K562 (cell line): ENCODE measurements at regions not wholly inside any gene's neighbourhood (a gene's known extent, or its start where the extent isn't known, plus 50 kb on each side); places are given as distances from the start of the nearest gene placed in this dataset.

ENCODE experiments used
- ATAC-seq: fragments of 200-7000 bp; cut with Tn5 transposase; 3 replicates; pipeline ENCODE4 v1.9.1; 2020; ENCODE audit warnings: moderate library complexity
- BruUV-seq: library from RNA; stranded (reverse); fragments of 400-500 nt; replicated peaks from 2 replicates; lab custom pipeline; 2021; lab: Mats Ljungman, UMichigan
- CTCF ChIA-PET: fragments of 300-600 bp; formaldehyde crosslinking; extraction: SDS; loops from one replicate; lab custom pipeline; 2021; ENCODE audit warnings: low intra/inter-chr PET ratio; lab: Yijun Ruan, JAX
- POLR2A ChIA-PET: fragments of 300-600, 350-650 bp; sonication (Branson Sonifier 250); formaldehyde crosslinking; extraction: SDS; loops from one replicate; lab custom pipeline; 2021; ENCODE audit warnings: antibody characterized with exemption, inconsistent platforms; lab: Yijun Ruan, JAX
- DNase-seq, 4 experiments: peaks; one replicate each; pipeline versions ENCODE4 v3.0.0 to v3.0.0-alpha.2; 2011 to 2018; ENCODE audit warnings: low spot score in 3 of 4, mixed read lengths in 3 of 4; ENCODE audit errors: extremely low read depth in 1 of 4
- FAIRE-seq: peaks from 2 replicates; lab custom pipeline; 2011; peaks lifted over from hg19 to GRCh38; lab: Jason Lieb, UNC
- H2AFZ ChIP-seq: 2 replicates; pipeline ENCODE4 v1.6.0; 2011; ENCODE audit warnings: low read depth, low read length, control low read depth, inconsistent platforms
- H3K27ac ChIP-seq: fragments of 200-600 bp; 3 replicates; pipeline ENCODE4 v1.8.0; 2011; ENCODE audit warnings: low read depth, mild to moderate bottlenecking, control low read depth, inconsistent platforms, low read length, moderate library complexity, mixed read lengths; ENCODE audit errors: extremely low read depth
- H3K27me3 ChIP-seq, 2 experiments: fragments of 300-600 bp in 1 of 2; 2 replicates in 1 of 2; 3 replicates in 1 of 2; pipeline versions ENCODE4 v1.6.0 to v1.8.0; 2011; ENCODE audit warnings: inconsistent platforms in 2 of 2, low read length in 2 of 2, mild to moderate bottlenecking in 1 of 2, mixed read lengths in 1 of 2, moderate library complexity in 1 of 2; ENCODE audit not compliant: control insufficient read depth in 2 of 2, insufficient read depth in 2 of 2
- H3K36me3 ChIP-seq: fragments of 300-600 bp; 3 replicates; pipeline ENCODE4 v1.8.0; 2011; ENCODE audit warnings: mild to moderate bottlenecking, low read length, inconsistent platforms; ENCODE audit not compliant: control insufficient read depth, insufficient read depth
- H3K4me1 ChIP-seq, 2 experiments: fragments of 200-600 bp in 1 of 2; replicated peaks in 1 of 2; 2 replicates in 1 of 2; 3 replicates in 1 of 2; pipeline versions ENCODE4 v1.5.1 to v1.8.0; 2011; ENCODE audit warnings: inconsistent platforms in 2 of 2, low read length in 2 of 2, mild to moderate bottlenecking in 1 of 2, mixed read lengths in 1 of 2, moderate library complexity in 1 of 2; ENCODE audit not compliant: control insufficient read depth in 2 of 2, insufficient read depth in 2 of 2
- H3K4me2 ChIP-seq: 2 replicates; pipeline ENCODE4 v1.6.1; 2011; ENCODE audit warnings: low read length, control low read depth, inconsistent platforms, mixed read lengths; ENCODE audit not compliant: insufficient read depth
- H3K4me3 ChIP-seq: fragments of 200-600 bp; sonication (generic), shearing (Covaris generic); 2 replicates; pipeline ENCODE4 v1.5.1; 2016; ENCODE audit warnings: control low read depth, inconsistent platforms
- H3K79me2 ChIP-seq: fragments of 200-600 bp; 3 replicates; pipeline ENCODE4 v1.8.0; 2011; ENCODE audit warnings: low read length, inconsistent platforms; ENCODE audit not compliant: control insufficient read depth, insufficient read depth
- H3K9ac ChIP-seq, 2 experiments: 2 replicates each; pipeline versions ENCODE4 v1.6.0 to v1.6.1; 2011; ENCODE audit warnings: low read depth in 2 of 2, low read length in 2 of 2, control low read depth in 1 of 2, inconsistent platforms in 1 of 2, mild to moderate bottlenecking in 1 of 2, mixed read lengths in 1 of 2; ENCODE audit not compliant: insufficient read depth in 1 of 2
- H3K9me1 ChIP-seq: one replicate; pipeline ENCODE4 v1.6.0; 2011; ENCODE audit warnings: inconsistent platforms, mild to moderate bottlenecking, low read length, moderate library complexity; ENCODE audit not compliant: control insufficient read depth, insufficient read depth
- H3K9me3 ChIP-seq: replicated peaks from 2 replicates; pipeline ENCODE4 v1.5.1; 2011; ENCODE audit warnings: low read depth, low read length, inconsistent platforms; ENCODE audit not compliant: control insufficient read depth, insufficient read depth
- H4K20me1 ChIP-seq: replicated peaks from 2 replicates; pipeline ENCODE4 v1.6.1; 2011; ENCODE audit warnings: low read length, inconsistent platforms, mixed read lengths; ENCODE audit not compliant: control insufficient read depth, insufficient read depth
- ADNP ChIP-seq: fragments of 200-800 bp; sonication (Bioruptor generic); IDR thresholded peaks from 2 replicates; pipeline ENCODE4 v1.6.1; 2016; ENCODE audit warnings: missing genetic modification characterization, missing compliant biosample characterization
- ARID1B ChIP-seq: fragments of 450-650 bp; IDR thresholded peaks from 2 replicates; pipeline ENCODE4 v1.6.1; 2016; ENCODE audit warnings: antibody characterized with exemption, mild to moderate bottlenecking, inconsistent platforms
- CBFA2T2 ChIP-seq: fragments of 450-650 bp; conservative IDR thresholded peaks from 2 replicates; pipeline ENCODE4 v1.6.1; 2017; ENCODE audit warnings: mild to moderate bottlenecking
- CBFA2T3 ChIP-seq: fragments of 450-650 bp; IDR thresholded peaks from 2 replicates; pipeline ENCODE4 v1.6.1; 2017
- COPS2 ChIP-seq: fragments of 450-650 bp; conservative IDR thresholded peaks from 2 replicates; pipeline ENCODE4 v1.6.1; 2016; ENCODE audit warnings: mild to moderate bottlenecking, moderate library complexity
- DPF2 ChIP-seq: fragments of 450-650 bp; IDR thresholded peaks from 2 replicates; pipeline ENCODE4 v1.6.1; 2016
- EP300 ChIP-seq: IDR thresholded peaks from 2 replicates; pipeline ENCODE4 v1.6.1; 2012; ENCODE audit warnings: low read length, improper control_type of control experiment
- GATA2 ChIP-seq: sonication (generic); formaldehyde crosslinking; IDR thresholded peaks from 2 replicates; pipeline ENCODE4 v1.4.0; 2020; ENCODE audit warnings: mild to moderate bottlenecking, missing genetic modification reagents
- HIVEP1 ChIP-seq: fragments of 250-450 bp; sonication (Bioruptor Pico); IDR thresholded peaks from 2 replicates; pipeline ENCODE4 v1.4.0; 2020; ENCODE audit warnings: mild to moderate bottlenecking
- KDM1A ChIP-seq, 2 experiments: fragments of 450-650 bp; IDR thresholded peaks; 2 replicates each; pipeline ENCODE4 v1.6.1; 2016; ENCODE audit warnings: mild to moderate bottlenecking in 2 of 2
- MTA3 ChIP-seq: fragments of 450-650 bp; formaldehyde crosslinking; IDR thresholded peaks from 2 replicates; pipeline ENCODE4 v1.6.1; 2017; ENCODE audit warnings: mild to moderate bottlenecking, borderline replicate concordance
- NCOR1 ChIP-seq: fragments of 450-650 bp; IDR thresholded peaks from 2 replicates; pipeline ENCODE4 v1.6.1; 2016; ENCODE audit warnings: mild to moderate bottlenecking, moderate library complexity
- NFIC ChIP-seq: fragments of 450-650 bp; IDR thresholded peaks from 2 replicates; pipeline ENCODE4 v1.6.1; 2017; ENCODE audit warnings: mild to moderate bottlenecking, inconsistent platforms
- PCBP2 ChIP-seq: fragments of 200-400 bp; formaldehyde crosslinking; IDR thresholded peaks from 2 replicates; pipeline ENCODE4 v1.6.1; 2018; ENCODE audit warnings: low read length, low read depth, mild to moderate bottlenecking, moderate library complexity; ENCODE audit not compliant: poor library complexity, severe bottlenecking
- PHF21A ChIP-seq: fragments of 450-650 bp; IDR thresholded peaks from 2 replicates; pipeline ENCODE4 v1.6.1; 2017; ENCODE audit warnings: low read depth, borderline replicate concordance
- RCOR1 ChIP-seq, 2 experiments: IDR thresholded peaks; 2 replicates each; pipeline ENCODE4 v1.6.1; 2012; ENCODE audit warnings: low read depth in 2 of 2, low read length in 2 of 2, borderline replicate concordance in 1 of 2, improper control_type of control experiment in 1 of 2
- SMARCA4 ChIP-seq: fragments of 450-650 bp; IDR thresholded peaks from 2 replicates; pipeline ENCODE4 v1.6.1; 2016
- SMARCE1 ChIP-seq: fragments of 450-650 bp; IDR thresholded peaks from 2 replicates; pipeline ENCODE4 v1.7.1; 2016; ENCODE audit warnings: mild to moderate bottlenecking
- STAT5A ChIP-seq: IDR thresholded peaks from 2 replicates; pipeline ENCODE4 v1.6.1; 2012; ENCODE audit warnings: low read length, inconsistent platforms, borderline replicate concordance
- STAT5B ChIP-seq: fragments of 250-450 bp; sonication (Bioruptor Pico); IDR thresholded peaks from 2 replicates; pipeline ENCODE4 v1.8.0; 2021; ENCODE audit warnings: mild to moderate bottlenecking, inconsistent platforms
- TAL1 ChIP-seq: fragments of 450-650 bp; IDR thresholded peaks from 2 replicates; pipeline ENCODE4 v1.6.1; 2016; ENCODE audit warnings: mild to moderate bottlenecking
- TCF3 ChIP-seq: sonication (generic); formaldehyde crosslinking; IDR thresholded peaks from 2 replicates; pipeline ENCODE4 v1.4.0; 2020; ENCODE audit warnings: mild to moderate bottlenecking, missing genetic modification reagents
- TEAD4 ChIP-seq, 2 experiments: sonication (generic) in 1 of 2; formaldehyde crosslinking in 1 of 2; IDR thresholded peaks; 2 replicates each; pipeline versions ENCODE4 v1.6.1 to v1.8.0; 2012 to 2022; ENCODE audit warnings: borderline replicate concordance in 1 of 2, inconsistent platforms in 1 of 2, low read length in 1 of 2, mild to moderate bottlenecking in 1 of 2, missing genetic modification reagents in 1 of 2
- ZNF121 ChIP-seq: sonication (generic); formaldehyde crosslinking; conservative IDR thresholded peaks from 2 replicates; pipeline ENCODE4 v1.8.0; 2022; ENCODE audit warnings: missing genetic modification reagents
- ZSCAN32 ChIP-seq: fragments of 450-650 bp; formaldehyde crosslinking; IDR thresholded peaks from 2 replicates; pipeline ENCODE4 v1.4.0; 2020; ENCODE audit warnings: mild to moderate bottlenecking, moderate library complexity
- ZZZ3 ChIP-seq: fragments of 450-650 bp; IDR thresholded peaks from 2 replicates; pipeline ENCODE4 v1.6.1; 2016; ENCODE audit warnings: antibody characterized with exemption, mild to moderate bottlenecking, moderate library complexity
- WGBS: fragments of 100-300 bp; shearing (Covaris generic); methylation state at CpG from one replicate; pipeline ENCODE4 v1.1.6; 2016; ENCODE audit warnings: low coverage, mixed read lengths; ENCODE audit not compliant: insufficient coverage; ENCODE audit errors: missing lambda C conversion rate; 5-methylcytosine and 5-hydroxymethylcytosine counted together
- in situ Hi-C: fragments of 300-500 bp; cut with MboI; formaldehyde crosslinking; loops from 4 replicates; pipeline ENCODE4 v1.15.0; 2018; ENCODE audit warnings: inconsistent platforms, mixed read lengths
- intact Hi-C: fragments of 100-400 bp; cut with micrococcal nuclease; formaldehyde crosslinking; loops from 2 replicates; pipeline ENCODE4 v1.14.2; 2022

- Histone ChIP-seq H3K9me1 (no peaks in the 10 kb centered on the region), H3K4me1 (peaks cover 4 to 14% of the 10 kb centered on the region in 2 experiments; a peak in 3 of 5 replicates), H3K27me3 (no peaks in the 10 kb centered on the region), H3K9ac (no peak overlapping the region), H3K79me2 (0 out of 3 replicates have a peak, but pooled peaks cover 4% of the 10 kb centered on the region), H3K36me3 (peaks cover 12% of the 10 kb centered on the region), H3K4me3 (no peak overlapping the region), H3K4me2 (0 out of 2 replicates have a peak overlapping the region, but pooled peaks have one; percentile 11), H3K27ac (peak overlapping the region; percentile 32; the same call in 1 of the 3 replicates), H2AFZ (no peak overlapping the region), H3K9me3 (no peaks in the 10 kb centered on the region), H4K20me1 (no peaks in the 10 kb centered on the region)
- peak; percentile 82 for FAIRE-seq
- peak in 2 of 4 experiments; percentile 25 to 76 for DNase-seq
- in situ Hi-C loops (no loop called here), intact Hi-C loops (loop anchor here (2.0 kb wide), 1 partner anchor 43 kb away; no protein-coding TSS in a partner anchor)
- ATAC-seq, result peak; percentile 88
- ChIA-PET CTCF (no interaction called here), POLR2A (interaction anchor here (0.6 to 0.9 kb wide), 3 partner anchors 16 to 553 kb away, joined by 3 read pairs; no protein-coding TSS in a partner anchor)
- WGBS, result 3% methylated on average over 11 of the region's 11 CpGs
- no TSS peak for BruUV-seq
- TF ChIP-seq KDM1A (IDR thresholded peaks at IDR 0.05), result peak; percentile 52 to 58
- no peak for TF ChIP-seq HIVEP1
- TF ChIP-seq NCOR1, result peak; percentile 57; the same call in 1 of the 2 replicates
- TF ChIP-seq STAT5B, result no peak
- TF ChIP-seq CBFA2T3, result peak; percentile 82
- peak; percentile 51 for TF ChIP-seq SMARCA4
- TF ChIP-seq SMARCE1, result 0 out of 2 replicates have a peak, but pooled peaks have one; percentile 34
- no peak for TF ChIP-seq MTA3
- peak; percentile 62; the same call in 1 of the 2 replicates for TF ChIP-seq TAL1
- TF ChIP-seq CBFA2T2, result peak; percentile 75
- peak in 1 of 2 experiments; percentile 43; a peak in 1 of 4 replicates for TF ChIP-seq RCOR1 (IDR thresholded peaks at IDR 0.05; ENCODE audit: borderline replicate concordance in 1 of 2, low read depth in 2 of 2, low read length in 2 of 2)
- peak; percentile 66 for TF ChIP-seq TCF3 (CRISPR knock-in tag)
- peak; percentile 42 for TF ChIP-seq ZNF121 (CRISPR knock-in tag)
- TF ChIP-seq PCBP2, result no peak
- 0 out of 2 replicates have a peak, but pooled peaks have one; percentile 12 for TF ChIP-seq PHF21A
- TF ChIP-seq GATA2 (CRISPR knock-in tag), result no peak
- 0 out of 2 replicates have a peak, but pooled peaks have one; percentile 12 for TF ChIP-seq NFIC
- no peak for TF ChIP-seq ADNP (tag)
- TF ChIP-seq ZSCAN32 (CRISPR knock-in tag), result no peak
- peak; percentile 59; the same call in 1 of the 2 replicates for TF ChIP-seq TEAD4 (IDR thresholded peaks at IDR 0.05; ENCODE audit: low read length)
- no peak for TF ChIP-seq TEAD4 (CRISPR knock-in tag; IDR thresholded peaks at IDR 0.05; ENCODE audit: borderline replicate concordance)
- TF ChIP-seq STAT5A, result 0 out of 2 replicates have a peak, but pooled peaks have one; percentile 18
- no peak for TF ChIP-seq COPS2
- peak; percentile 64; the same call in 1 of the 2 replicates for TF ChIP-seq DPF2
- TF ChIP-seq ZZZ3, result no peak
- peak; percentile 75 for TF ChIP-seq ARID1B
- peak; percentile 13; the same call in 1 of the 2 replicates for TF ChIP-seq EP300
Observed at GRCh38 chrX:74249963-74250362, 54.0 kb upstream of the ZCCHC13 start.
